Large intestine (tissue), 3 donors: ENCODE measurements at regions not wholly inside any gene's neighbourhood (a gene's known extent, or its start where the extent isn't known, plus 50 kb on each side); places are given as distances from the start of the nearest gene placed in this dataset.

Experiments
- DNase-seq, 2 donors: peaks; one replicate each; pipeline versions ENCODE4 v3.0.0 to v3.0.0-alpha.2; 2013
- H3K27ac ChIP-seq: one replicate; pipeline ENCODE4 v1.5.1; 2013; ENCODE audit warnings: low read length
- H3K27me3 ChIP-seq: 2 replicates; pipeline ENCODE4 v1.6.1; 2013; ENCODE audit warnings: low read length; ENCODE audit not compliant: control insufficient read depth, insufficient read depth
- H3K36me3 ChIP-seq: 2 replicates; pipeline ENCODE4 v1.6.1; 2013; ENCODE audit warnings: low read length; ENCODE audit not compliant: control insufficient read depth, insufficient read depth
- H3K4me1 ChIP-seq: one replicate; pipeline ENCODE4 v1.6.1; 2013; ENCODE audit warnings: low read length; ENCODE audit not compliant: control insufficient read depth, insufficient read depth
- H3K4me3 ChIP-seq: one replicate; pipeline ENCODE4 v1.5.1; 2013; ENCODE audit warnings: low read length
- H3K9me3 ChIP-seq: one replicate; pipeline ENCODE4 v1.6.1; 2013; ENCODE audit warnings: mild to moderate bottlenecking, low read depth, low read length, moderate library complexity; ENCODE audit not compliant: control insufficient read depth
- WGBS: methylation state at CpG from one replicate; pipeline ENCODE4 v1.1.5; 2013; ENCODE audit warnings: low lambda C conversion rate; ENCODE audit not compliant: insufficient coverage; 5-methylcytosine and 5-hydroxymethylcytosine counted together

DNA sequence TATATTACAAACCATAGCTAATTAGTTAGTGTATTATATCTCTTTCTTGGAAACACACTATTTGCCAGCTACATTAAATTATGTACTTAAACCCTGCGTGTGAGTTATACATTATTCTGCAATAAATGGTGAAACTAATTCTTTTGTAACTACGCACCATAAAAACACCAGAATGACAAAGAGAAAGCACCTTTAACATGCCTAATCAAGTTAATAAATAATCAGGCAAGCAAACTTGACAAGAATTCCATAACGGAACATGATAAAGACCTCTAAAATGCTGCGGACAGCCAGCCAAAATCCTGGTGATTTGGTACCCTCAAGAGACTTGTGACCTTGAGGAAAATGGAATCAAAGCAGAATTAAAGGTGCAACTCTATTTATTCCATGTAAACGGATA, 375.3 kb upstream of the KITLG start:
- H3K27me3 ChIP-seq = no peaks in the 10 kb centered on the region
- DNase-seq = peak in 1 of 2 donors; percentile 53
- no peaks in the 10 kb centered on the region for H3K9me3 ChIP-seq
- H3K4me3 ChIP-seq = no peak overlapping the region
- 20% methylated on average over 1 of the region's 5 CpGs for WGBS
- H3K36me3 ChIP-seq = no peaks in the 10 kb centered on the region
- peaks cover 3% of the 10 kb centered on the region for H3K4me1 ChIP-seq
- no peak overlapping the region for H3K27ac ChIP-seq

- no peak overlapping the region for H3K27ac ChIP-seq
- H3K27me3 ChIP-seq = no peaks in the 10 kb centered on the region
- no peaks in the 10 kb centered on the region for H3K36me3 ChIP-seq
- no peak overlapping the region for H3K4me3 ChIP-seq
- no peaks in the 10 kb centered on the region for H3K9me3 ChIP-seq
- peaks cover 3% of the 10 kb centered on the region for H3K4me1 ChIP-seq
- WGBS = no CpG with 5 or more reads among the region's 9 CpGs
- DNase-seq = no peak
These were observed 372.8 kb upstream of the KITLG start for GRCh38 chr12:88953029-88953586.

- Histone ChIP-seq H3K27me3 (no peaks in the 10 kb centered on the region), H3K4me3 (no peak overlapping the region), H3K9me3 (no peaks in the 10 kb centered on the region), H3K4me1 (peaks cover 3% of the 10 kb centered on the region), H3K36me3 (no peaks in the 10 kb centered on the region), H3K27ac (no peak overlapping the region)
- DNase-seq = no peak
- no CpG with 5 or more reads among the region's 1 CpG for WGBS
These were observed 372.3 kb upstream of the KITLG start for GRCh38 chr12:88952562-88952942.

GRCh38 chr12:88951860-88952561, 371.7 kb upstream of the KITLG start:
- Histone ChIP-seq H3K4me1 (peaks cover 3% of the 10 kb centered on the region), H3K27me3 (no peaks in the 10 kb centered on the region), H3K36me3 (no peaks in the 10 kb centered on the region), H3K4me3 (no peak overlapping the region), H3K9me3 (no peaks in the 10 kb centered on the region), H3K27ac (no peak overlapping the region)
- WGBS = no CpG with 5 or more reads among the region's 2 CpGs
- DNase-seq = no peak

DNA sequence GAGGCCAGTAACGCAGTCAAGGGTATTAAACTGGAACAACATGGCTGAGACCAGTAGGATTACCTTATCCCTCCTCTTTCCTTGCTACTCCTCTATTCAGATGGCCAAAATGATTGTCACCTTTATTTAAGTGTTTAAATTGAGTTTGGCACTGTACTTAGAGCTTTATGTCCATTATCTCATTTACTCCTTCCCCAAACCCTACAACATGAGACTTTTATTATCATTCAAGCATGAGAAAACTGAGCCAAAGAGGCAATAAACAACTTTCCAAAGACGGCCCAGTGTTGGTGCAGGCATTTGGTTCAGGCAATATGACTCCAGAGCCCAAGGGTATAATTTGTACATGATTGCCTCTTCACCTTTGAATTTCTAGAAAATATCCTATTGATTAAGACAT, 370.9 kb upstream of the KITLG start:
- no peaks in the 10 kb centered on the region for H3K36me3 ChIP-seq
- no peak overlapping the region for H3K27ac ChIP-seq
- WGBS = 0% methylated on average over 1 of the region's 2 CpGs
- peaks cover 3% of the 10 kb centered on the region for H3K4me1 ChIP-seq
- no peak overlapping the region for H3K4me3 ChIP-seq
- H3K27me3 ChIP-seq = no peaks in the 10 kb centered on the region
- no peak for DNase-seq
- no peaks in the 10 kb centered on the region for H3K9me3 ChIP-seq

DNA sequence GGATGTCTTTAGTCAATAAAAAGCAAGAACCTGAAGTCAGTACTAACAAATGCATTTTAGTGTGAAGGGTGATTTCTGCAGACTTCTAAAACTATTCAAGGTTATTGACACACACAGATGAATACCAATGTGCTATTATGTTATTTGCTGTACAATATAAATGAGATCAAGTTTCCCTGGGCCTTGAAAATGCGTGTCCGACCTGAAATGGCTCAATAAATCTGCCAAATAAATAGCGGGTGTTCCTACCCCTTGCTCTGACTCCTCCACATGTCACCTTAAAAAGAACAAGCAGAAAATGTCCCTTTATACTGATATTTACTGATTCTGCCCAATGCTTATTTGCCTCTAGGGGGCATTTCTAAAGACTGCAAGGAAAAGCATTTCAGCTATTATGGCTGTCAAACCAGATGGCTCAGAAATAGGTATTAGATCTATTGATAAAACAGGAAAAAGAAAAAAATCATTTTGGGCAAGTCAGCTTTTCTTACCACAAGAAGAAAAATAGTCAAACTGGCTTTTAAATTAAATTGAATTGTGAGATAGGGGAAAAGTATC, 367.3 kb upstream of the KITLG start:
- no peaks in the 10 kb centered on the region for H3K27me3 ChIP-seq
- H3K36me3 ChIP-seq = no peaks in the 10 kb centered on the region
- H3K9me3 ChIP-seq = no peaks in the 10 kb centered on the region
- H3K4me1 ChIP-seq = no peaks in the 10 kb centered on the region
- DNase-seq = no peak
- H3K27ac ChIP-seq = no peak overlapping the region
- no CpG with 5 or more reads among the region's 3 CpGs for WGBS
- H3K4me3 ChIP-seq = no peak overlapping the region

GRCh38 chr12:88946372-88946997, 366.2 kb upstream of the KITLG start:
- Histone ChIP-seq H3K27me3 (no peaks in the 10 kb centered on the region), H3K4me3 (no peak overlapping the region), H3K9me3 (no peaks in the 10 kb centered on the region), H3K36me3 (no peaks in the 10 kb centered on the region), H3K27ac (no peak overlapping the region), H3K4me1 (no peaks in the 10 kb centered on the region)
- no peak for DNase-seq
- 71% methylated on average over 1 of the region's 5 CpGs for WGBS

GRCh38 chr12:88945051-88945732, 364.9 kb upstream of the KITLG start:
- no peaks in the 10 kb centered on the region for H3K36me3 ChIP-seq
- DNase-seq = no peak
- no peaks in the 10 kb centered on the region for H3K27me3 ChIP-seq
- no peak overlapping the region for H3K4me3 ChIP-seq
- H3K9me3 ChIP-seq = no peaks in the 10 kb centered on the region
- WGBS = no CpG with 5 or more reads among the region's 3 CpGs
- no peak overlapping the region for H3K27ac ChIP-seq
- no peaks in the 10 kb centered on the region for H3K4me1 ChIP-seq

DNA sequence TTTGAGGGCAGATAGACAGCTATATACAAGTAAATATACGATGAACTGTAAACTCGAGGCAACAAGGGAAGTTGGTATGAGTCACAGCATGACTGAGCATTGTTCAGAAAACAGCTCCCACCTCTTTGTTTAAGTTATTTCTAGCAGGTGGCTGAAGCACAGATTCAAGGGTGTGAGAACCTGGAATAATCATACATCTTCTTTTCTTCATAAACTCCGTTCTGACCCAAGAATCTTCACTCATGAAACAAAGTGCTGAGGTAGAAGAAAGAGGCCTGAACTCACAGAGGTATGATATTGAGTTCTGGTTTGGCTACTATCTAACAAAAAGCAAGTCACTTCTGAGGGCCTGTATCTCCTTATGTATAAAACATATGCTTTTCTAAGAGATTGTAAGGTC, 364.1 kb upstream of the KITLG start:
- Histone ChIP-seq H3K27ac (no peak overlapping the region), H3K9me3 (no peaks in the 10 kb centered on the region), H3K27me3 (no peaks in the 10 kb centered on the region), H3K4me3 (no peak overlapping the region), H3K4me1 (no peaks in the 10 kb centered on the region), H3K36me3 (no peaks in the 10 kb centered on the region)
- no CpG with 5 or more reads among the region's 3 CpGs for WGBS
- DNase-seq = no peak

GRCh38 chr12:88940854-88941253, 360.6 kb upstream of the KITLG start:
- H3K9me3 ChIP-seq = no peaks in the 10 kb centered on the region
- no peak overlapping the region for H3K27ac ChIP-seq
- H3K4me1 ChIP-seq = no peaks in the 10 kb centered on the region
- H3K36me3 ChIP-seq = no peaks in the 10 kb centered on the region
- H3K4me3 ChIP-seq = no peak overlapping the region
- WGBS = no CpG with 5 or more reads among the region's 2 CpGs
- H3K27me3 ChIP-seq = no peaks in the 10 kb centered on the region
- DNase-seq = no peak
